Panc1 (cell line): ENCODE measurements at regions not wholly inside any gene's neighbourhood (a gene's known extent, or its start where the extent isn't known, plus 50 kb on each side); places are given as distances from the start of the nearest gene placed in this dataset.

ENCODE experiments used
- ATAC-seq: fragments of 200-7000 bp; cut with Tn5 transposase; 2 replicates; pipeline ENCODE4 v1.9.1; 2020; ENCODE audit warnings: mild to moderate bottlenecking, moderate library complexity
- BruUV-seq: library from RNA; stranded (reverse); fragments of 400-500 nt; replicated peaks from 2 replicates; lab custom pipeline; 2021; lab: Mats Ljungman, UMichigan
- CTCF ChIA-PET: fragments of 300-600 bp; sonication (Branson Sonifier 250); formaldehyde crosslinking; loops from one replicate; lab custom pipeline; 2022; ENCODE audit warnings: antibody characterized with exemption; lab: Charles Lee
- POLR2A ChIA-PET: fragments of 300-600 bp; sonication (Branson Sonifier 250); formaldehyde crosslinking; loops from one replicate; lab custom pipeline; 2022; ENCODE audit warnings: antibody characterized with exemption; lab: Charles Lee
- DNase-seq: peaks from one replicate; pipeline ENCODE4 v3.0.0-alpha.2; 2010; ENCODE audit warnings: low read depth, low spot score
- H3K27ac ChIP-seq: 2 replicates; pipeline ENCODE4 v1.5.1; 2011; ENCODE audit warnings: mild to moderate bottlenecking, low read length, inconsistent platforms
- H3K27me3 ChIP-seq: fragments of 200-500 bp; sonication (Bioruptor generic); 2 replicates; pipeline ENCODE4 v1.6.0; 2014; ENCODE audit warnings: low read length, inconsistent platforms; ENCODE audit not compliant: control insufficient read depth, insufficient read depth
- H3K36me3 ChIP-seq: fragments of 200-500 bp; sonication (Bioruptor generic); 2 replicates; pipeline ENCODE4 v1.5.1; 2014; ENCODE audit warnings: inconsistent platforms, mild to moderate bottlenecking, low read length, moderate library complexity; ENCODE audit not compliant: control insufficient read depth, insufficient read depth
- H3K4me1 ChIP-seq: 2 replicates; pipeline ENCODE4 v1.5.1; 2011; ENCODE audit warnings: inconsistent platforms, mild to moderate bottlenecking, low read length, moderate library complexity; ENCODE audit not compliant: control insufficient read depth, insufficient read depth
- H3K4me3 ChIP-seq, 2 experiments: 2 replicates each; pipeline ENCODE4 v1.5.1; 2011 to 2012; ENCODE audit warnings: low read depth in 2 of 2, low read length in 2 of 2, mild to moderate bottlenecking in 2 of 2, inconsistent platforms in 1 of 2, moderate library complexity in 1 of 2
- H3K9me3 ChIP-seq: fragments of 200-500 bp; sonication (Bioruptor generic); 2 replicates; pipeline ENCODE4 v1.5.1; 2014; ENCODE audit warnings: low read depth, mild to moderate bottlenecking, inconsistent platforms, low read length, moderate library complexity; ENCODE audit not compliant: control insufficient read depth, insufficient read depth
- POLR2AphosphoS5 ChIP-seq: IDR thresholded peaks from 2 replicates; pipeline ENCODE4 v1.6.1; 2012; ENCODE audit warnings: mild to moderate bottlenecking, low read depth, low read length, moderate library complexity
- SIN3A ChIP-seq: IDR thresholded peaks from 2 replicates; pipeline ENCODE4 v1.6.1; 2012; ENCODE audit warnings: low read depth, mild to moderate bottlenecking, low read length, moderate library complexity, borderline replicate concordance; ENCODE audit not compliant: insufficient read depth
- TCF7L2 ChIP-seq: IDR thresholded peaks from 2 replicates; pipeline ENCODE4 v1.6.1; 2011; ENCODE audit warnings: mild to moderate bottlenecking, low read depth, low read length, inconsistent platforms
- in situ Hi-C: cut with HindIII; loops from 2 replicates; pipeline ENCODE4 v1.10.0; 2016; ENCODE audit warnings: low sequenced_read_pairs, low pct_unique_long_range_greater_than_20kb
- intact Hi-C: fragments of 100-400 bp; cut with micrococcal nuclease; formaldehyde crosslinking; loops from one replicate; pipeline ENCODE4 v1.10.0; 2022; ENCODE audit not compliant: unreplicated experiment
- TF ChIP-seq, protein P1 (sequence below): fragments of 450-650 bp; IDR thresholded peaks from 2 replicates; pipeline ENCODE4 v1.5.1; 2017; ENCODE audit warnings: mild to moderate bottlenecking
- TF ChIP-seq, protein P2 (sequence below), 2 experiments: IDR thresholded peaks; 2 replicates each; pipeline ENCODE4 v1.6.1; 2011 to 2012; ENCODE audit warnings: low read depth in 2 of 2, control low read depth in 1 of 2, low read length in 1 of 2, mild to moderate bottlenecking in 1 of 2, moderate library complexity in 1 of 2; ENCODE audit not compliant: insufficient read depth in 1 of 2

DNA sequence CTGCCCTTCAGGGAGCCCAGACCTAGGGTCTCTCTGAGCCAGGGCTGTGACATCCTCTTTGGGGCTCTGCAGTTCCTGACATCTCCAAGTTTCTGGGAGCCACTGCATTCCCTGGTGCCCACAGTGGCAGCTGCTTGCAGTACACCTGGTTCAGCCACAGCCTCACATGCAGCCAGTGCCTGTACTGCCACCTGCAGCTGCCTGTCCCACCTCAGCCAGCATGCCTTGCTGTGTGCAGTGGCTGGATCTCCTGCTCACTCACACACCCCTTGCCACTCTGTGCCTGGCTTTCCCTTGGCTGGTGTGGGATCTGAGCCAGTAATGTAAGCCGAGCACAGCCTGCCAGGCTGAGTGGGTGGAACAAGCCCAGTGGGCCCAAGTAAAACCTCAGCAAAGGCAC lies 1288.7 kb downstream of the CNTNAP5 start:
- in situ Hi-C loops: no loop called here
- ATAC-seq (no peak), DNase-seq (no peak)
- Histone ChIP-seq H3K4me1 (no peaks in the 10 kb centered on the region), H3K9me3 (no peaks in the 10 kb centered on the region), H3K27ac (no peak overlapping the region), H3K36me3 (no peaks in the 10 kb centered on the region), H3K27me3 (no peaks in the 10 kb centered on the region), H3K4me3 (no peak overlapping the region)
- intact Hi-C loops: no loop called here
- POLR2A ChIA-PET: no interaction called here
- TF ChIP-seq SIN3A (no peak), POLR2AphosphoS5 (no peak), TCF7L2 (no peak)
- no TSS peak for BruUV-seq
- CTCF ChIA-PET: no interaction called here

DNA sequence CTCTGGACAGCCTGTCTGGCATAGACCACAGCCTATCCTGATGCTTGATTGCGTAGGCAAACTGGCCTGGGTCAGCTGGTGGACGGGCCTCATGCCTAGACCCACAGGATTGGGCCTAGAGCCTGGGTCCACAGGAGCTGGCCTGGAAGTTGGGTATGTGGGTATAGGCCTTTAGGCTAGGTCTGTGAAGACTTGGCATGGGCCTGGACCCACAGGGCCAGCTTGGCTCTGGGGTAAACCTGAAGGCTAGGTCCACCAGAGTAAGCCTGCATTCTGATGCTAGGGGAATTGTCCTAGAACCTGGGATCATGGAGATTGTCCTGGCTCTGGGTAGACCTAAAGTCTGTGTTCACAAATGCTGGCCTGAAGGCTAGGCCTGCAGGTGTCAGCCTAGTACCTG lies 1293.7 kb downstream of the CNTNAP5 start:
- no peak for ATAC-seq
- ChIA-PET CTCF (no interaction called here), POLR2A (no interaction called here)
- no TSS peak for BruUV-seq
- Histone ChIP-seq H3K9me3 (no peaks in the 10 kb centered on the region), H3K27me3 (no peaks in the 10 kb centered on the region), H3K4me1 (no peaks in the 10 kb centered on the region), H3K27ac (no peak overlapping the region), H3K4me3 (no peak overlapping the region), H3K36me3 (no peaks in the 10 kb centered on the region)
- intact Hi-C loops: no loop called here
- TF ChIP-seq SIN3A (no peak), TCF7L2 (no peak)
- TF ChIP-seq, protein P1, sequence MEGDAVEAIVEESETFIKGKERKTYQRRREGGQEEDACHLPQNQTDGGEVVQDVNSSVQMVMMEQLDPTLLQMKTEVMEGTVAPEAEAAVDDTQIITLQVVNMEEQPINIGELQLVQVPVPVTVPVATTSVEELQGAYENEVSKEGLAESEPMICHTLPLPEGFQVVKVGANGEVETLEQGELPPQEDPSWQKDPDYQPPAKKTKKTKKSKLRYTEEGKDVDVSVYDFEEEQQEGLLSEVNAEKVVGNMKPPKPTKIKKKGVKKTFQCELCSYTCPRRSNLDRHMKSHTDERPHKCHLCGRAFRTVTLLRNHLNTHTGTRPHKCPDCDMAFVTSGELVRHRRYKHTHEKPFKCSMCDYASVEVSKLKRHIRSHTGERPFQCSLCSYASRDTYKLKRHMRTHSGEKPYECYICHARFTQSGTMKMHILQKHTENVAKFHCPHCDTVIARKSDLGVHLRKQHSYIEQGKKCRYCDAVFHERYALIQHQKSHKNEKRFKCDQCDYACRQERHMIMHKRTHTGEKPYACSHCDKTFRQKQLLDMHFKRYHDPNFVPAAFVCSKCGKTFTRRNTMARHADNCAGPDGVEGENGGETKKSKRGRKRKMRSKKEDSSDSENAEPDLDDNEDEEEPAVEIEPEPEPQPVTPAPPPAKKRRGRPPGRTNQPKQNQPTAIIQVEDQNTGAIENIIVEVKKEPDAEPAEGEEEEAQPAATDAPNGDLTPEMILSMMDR: no peak
- TF ChIP-seq, protein P2, sequence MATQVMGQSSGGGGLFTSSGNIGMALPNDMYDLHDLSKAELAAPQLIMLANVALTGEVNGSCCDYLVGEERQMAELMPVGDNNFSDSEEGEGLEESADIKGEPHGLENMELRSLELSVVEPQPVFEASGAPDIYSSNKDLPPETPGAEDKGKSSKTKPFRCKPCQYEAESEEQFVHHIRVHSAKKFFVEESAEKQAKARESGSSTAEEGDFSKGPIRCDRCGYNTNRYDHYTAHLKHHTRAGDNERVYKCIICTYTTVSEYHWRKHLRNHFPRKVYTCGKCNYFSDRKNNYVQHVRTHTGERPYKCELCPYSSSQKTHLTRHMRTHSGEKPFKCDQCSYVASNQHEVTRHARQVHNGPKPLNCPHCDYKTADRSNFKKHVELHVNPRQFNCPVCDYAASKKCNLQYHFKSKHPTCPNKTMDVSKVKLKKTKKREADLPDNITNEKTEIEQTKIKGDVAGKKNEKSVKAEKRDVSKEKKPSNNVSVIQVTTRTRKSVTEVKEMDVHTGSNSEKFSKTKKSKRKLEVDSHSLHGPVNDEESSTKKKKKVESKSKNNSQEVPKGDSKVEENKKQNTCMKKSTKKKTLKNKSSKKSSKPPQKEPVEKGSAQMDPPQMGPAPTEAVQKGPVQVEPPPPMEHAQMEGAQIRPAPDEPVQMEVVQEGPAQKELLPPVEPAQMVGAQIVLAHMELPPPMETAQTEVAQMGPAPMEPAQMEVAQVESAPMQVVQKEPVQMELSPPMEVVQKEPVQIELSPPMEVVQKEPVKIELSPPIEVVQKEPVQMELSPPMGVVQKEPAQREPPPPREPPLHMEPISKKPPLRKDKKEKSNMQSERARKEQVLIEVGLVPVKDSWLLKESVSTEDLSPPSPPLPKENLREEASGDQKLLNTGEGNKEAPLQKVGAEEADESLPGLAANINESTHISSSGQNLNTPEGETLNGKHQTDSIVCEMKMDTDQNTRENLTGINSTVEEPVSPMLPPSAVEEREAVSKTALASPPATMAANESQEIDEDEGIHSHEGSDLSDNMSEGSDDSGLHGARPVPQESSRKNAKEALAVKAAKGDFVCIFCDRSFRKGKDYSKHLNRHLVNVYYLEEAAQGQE (IDR thresholded peaks at IDR 0.05; ENCODE audit: insufficient read depth in 1 of 2, low read depth in 2 of 2, low read length in 1 of 2): no peak
- in situ Hi-C loops: no loop called here
- DNase-seq: no peak

DNA sequence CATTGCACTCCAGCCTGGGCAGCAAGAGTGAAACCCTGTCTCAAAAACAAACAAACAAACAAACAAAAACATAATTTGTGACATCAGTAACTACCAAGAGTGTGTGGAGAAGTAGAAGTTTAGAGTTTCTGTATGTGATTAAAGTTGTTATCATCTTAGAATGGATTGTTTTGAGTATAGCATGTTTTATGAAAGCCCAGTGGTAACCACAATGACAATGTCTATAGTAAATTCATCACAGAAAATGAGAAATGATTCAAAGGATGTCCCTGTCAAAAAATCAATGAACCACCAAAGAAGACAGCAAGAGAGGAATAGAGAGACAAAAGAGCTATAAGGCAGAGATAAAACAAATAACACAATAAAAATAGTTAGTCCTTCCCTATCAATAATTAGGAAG lies 1299.2 kb downstream of the CNTNAP5 start:
- H3K4me1 ChIP-seq: no peaks in the 10 kb centered on the region
- H3K36me3 ChIP-seq: no peaks in the 10 kb centered on the region
- H3K27ac ChIP-seq: no peak overlapping the region
- intact Hi-C loops (no loop called here), in situ Hi-C loops (no loop called here)
- no peaks in the 10 kb centered on the region for H3K9me3 ChIP-seq
- H3K27me3 ChIP-seq: no peaks in the 10 kb centered on the region
- DNase-seq (no peak), ATAC-seq (no peak)
- CTCF ChIA-PET: no interaction called here
- POLR2A ChIA-PET: no interaction called here
- TF ChIP-seq POLR2AphosphoS5: no peak
- TF ChIP-seq, protein P2 (IDR thresholded peaks at IDR 0.05; ENCODE audit: insufficient read depth in 1 of 2, low read depth in 2 of 2, low read length in 1 of 2): no peak
- TF ChIP-seq SIN3A: no peak
- TF ChIP-seq, protein P1: no peak
- no peak for TF ChIP-seq TCF7L2
- no TSS peak for BruUV-seq
- H3K4me3 ChIP-seq: no peak overlapping the region
